Tibial nerve (tissue), 4 donors: ENCODE measurements at regions not wholly inside any gene's neighbourhood (a gene's known extent, or its start where the extent isn't known, plus 50 kb on each side); places are given as distances from the start of the nearest gene placed in this dataset.
"Not testable (repeated sequence)": the region's sequence is repeated elsewhere in the genome, so short reads cannot be mapped to it uniquely, and the experiment has no call there.

Experiments
- DNase-seq, 2 donors: peaks; one replicate each; pipeline ENCODE4 v3.0.0-alpha.2; 2019; ENCODE audit warnings: low spot score in 2 of 2
- H3K27ac ChIP-seq, 4 donors: fragments of 200-600 bp; sonication (generic) in 3 of 4; one replicate each; pipeline ENCODE4 v1.5.1; 2017 to 2019; ENCODE audit warnings: mild to moderate bottlenecking in 1 of 4
- H3K27me3 ChIP-seq, 2 donors: fragments of 200-600 bp; sonication (generic) in 1 of 2; one replicate each; pipeline versions ENCODE4 v1.5.1 to v1.6.0; 2017 to 2019
- H3K36me3 ChIP-seq, 3 donors: fragments of 200-600 bp; sonication (generic); one replicate each; pipeline ENCODE4 v1.5.1; 2018 to 2019
- H3K4me1 ChIP-seq, 4 donors: fragments of 200-600 bp; sonication (generic) in 3 of 4; one replicate each; pipeline ENCODE4 v1.5.1; 2017 to 2019
- H3K4me3 ChIP-seq, 4 donors: fragments of 200-600 bp; sonication (generic) in 3 of 4; one replicate each; pipeline ENCODE4 v1.5.1; 2017 to 2019; ENCODE audit warnings: mild to moderate bottlenecking in 1 of 4, moderate library complexity in 1 of 4
- H3K9me3 ChIP-seq, 4 donors: fragments of 200-600 bp; sonication (generic) in 3 of 4; one replicate each; pipeline ENCODE4 v1.5.1; 2017 to 2019
- CTCF ChIP-seq, 5 experiments: fragments of 200-600 bp in 3 of 5; fragments of 450-650 bp in 2 of 5; sonication (generic) in 3 of 5; IDR thresholded peaks; one replicate each; pipeline ENCODE4 v1.5.1; 2016 to 2019; ENCODE audit warnings: antibody characterized with exemption in 5 of 5, mild to moderate bottlenecking in 3 of 5, moderate library complexity in 2 of 5
- EP300 ChIP-seq, 2 donors: sonication (generic); formaldehyde crosslinking; IDR thresholded peaks; one replicate each; pipeline ENCODE4 v1.6.1; 2017; ENCODE audit warnings: antibody characterized with exemption in 2 of 2, mild to moderate bottlenecking in 1 of 2
- POLR2A ChIP-seq, 2 donors: fragments of 450-650 bp; IDR thresholded peaks; one replicate each; pipeline ENCODE4 v1.6.1; 2017; ENCODE audit warnings: antibody characterized with exemption in 2 of 2, mild to moderate bottlenecking in 2 of 2, moderate library complexity in 2 of 2
- WGBS, 2 donors: methylation state at CpG; one replicate each; pipeline ENCODE4 v1.1.5; 2018; 5-methylcytosine and 5-hydroxymethylcytosine counted together

GRCh38 chr7:101747879-101748345, 69.5 kb upstream of the CUX1 start:
- Histone ChIP-seq H3K36me3 (no peaks in the 10 kb centered on the region), H3K27me3 (peaks cover 0 to 39% of the 10 kb centered on the region in 2 donors), H3K4me1 (peaks cover 0 to 18% (median 5%) of the 10 kb centered on the region in 4 donors), H3K4me3 (no peak overlapping the region), H3K27ac (no peak overlapping the region), H3K9me3 (no peaks in the 10 kb centered on the region)
- TF ChIP-seq POLR2A (IDR thresholded peaks at IDR 0.05) (no peak), EP300 (IDR thresholded peaks at IDR 0.05) (no peak), CTCF (IDR thresholded peaks at IDR 0.05) (no peak)
- WGBS, 2 donors, result 17 to 26% methylated on average over 14 to 15 of the region's 15 CpGs
- DNase-seq, result no peak

DNA sequence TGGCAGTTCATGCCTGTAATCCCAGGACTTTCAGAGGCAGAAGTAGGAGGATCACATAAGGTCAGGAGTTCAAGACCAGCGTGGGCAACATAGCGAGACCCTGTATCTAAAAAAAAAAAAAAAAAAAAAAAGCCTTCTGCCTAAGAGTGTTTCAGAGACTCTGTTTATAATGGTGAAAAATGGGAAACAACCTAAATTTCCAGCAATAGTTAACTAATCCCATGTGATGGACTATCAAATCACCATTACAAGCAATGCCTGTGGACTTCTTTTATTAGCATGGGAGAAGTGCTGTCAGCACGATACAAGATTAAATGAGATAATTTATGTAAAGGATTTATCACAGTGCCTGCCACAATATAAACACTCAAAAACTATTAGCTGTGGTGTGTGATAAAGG, 67.5 kb upstream of the CUX1 start:
- 75 to 88% methylated on average over 3 of the region's 3 CpGs for WGBS, 2 donors
- no peaks in the 10 kb centered on the region for H3K36me3 ChIP-seq

GRCh38 chr7:101753316-101753715, 64.1 kb upstream of the CUX1 start:
- no peak for DNase-seq
- H3K4me3 ChIP-seq, result no peak overlapping the region
- H3K4me1 ChIP-seq, result peaks cover 0 to 7% (median 0%) of the 10 kb centered on the region in 4 donors
- no peak overlapping the region for H3K27ac ChIP-seq
- TF ChIP-seq CTCF (IDR thresholded peaks at IDR 0.05) (no peak), POLR2A (IDR thresholded peaks at IDR 0.05) (no peak), EP300 (IDR thresholded peaks at IDR 0.05) (no peak)
- peaks cover 0 to 43% of the 10 kb centered on the region in 2 donors for H3K27me3 ChIP-seq
- H3K9me3 ChIP-seq, result no peaks in the 10 kb centered on the region
- H3K36me3 ChIP-seq, result no peaks in the 10 kb centered on the region
- WGBS, 2 donors, result 67 to 73% methylated on average over 10 of the region's 10 CpGs

More for the DNA sequence above, 67.5 kb upstream of the CUX1 start:
- TF ChIP-seq CTCF (IDR thresholded peaks at IDR 0.05) (no peak), POLR2A (IDR thresholded peaks at IDR 0.05) (no peak), EP300 (IDR thresholded peaks at IDR 0.05) (no peak)
- H3K4me1 ChIP-seq, result peaks cover 0 to 12% (median 0%) of the 10 kb centered on the region in 4 donors
- H3K4me3 ChIP-seq, result no peak overlapping the region
- H3K27me3 ChIP-seq, result peaks cover 0 to 48% of the 10 kb centered on the region in 2 donors
- no peak for DNase-seq
- no peaks in the 10 kb centered on the region for H3K9me3 ChIP-seq
- no peak overlapping the region for H3K27ac ChIP-seq

DNA sequence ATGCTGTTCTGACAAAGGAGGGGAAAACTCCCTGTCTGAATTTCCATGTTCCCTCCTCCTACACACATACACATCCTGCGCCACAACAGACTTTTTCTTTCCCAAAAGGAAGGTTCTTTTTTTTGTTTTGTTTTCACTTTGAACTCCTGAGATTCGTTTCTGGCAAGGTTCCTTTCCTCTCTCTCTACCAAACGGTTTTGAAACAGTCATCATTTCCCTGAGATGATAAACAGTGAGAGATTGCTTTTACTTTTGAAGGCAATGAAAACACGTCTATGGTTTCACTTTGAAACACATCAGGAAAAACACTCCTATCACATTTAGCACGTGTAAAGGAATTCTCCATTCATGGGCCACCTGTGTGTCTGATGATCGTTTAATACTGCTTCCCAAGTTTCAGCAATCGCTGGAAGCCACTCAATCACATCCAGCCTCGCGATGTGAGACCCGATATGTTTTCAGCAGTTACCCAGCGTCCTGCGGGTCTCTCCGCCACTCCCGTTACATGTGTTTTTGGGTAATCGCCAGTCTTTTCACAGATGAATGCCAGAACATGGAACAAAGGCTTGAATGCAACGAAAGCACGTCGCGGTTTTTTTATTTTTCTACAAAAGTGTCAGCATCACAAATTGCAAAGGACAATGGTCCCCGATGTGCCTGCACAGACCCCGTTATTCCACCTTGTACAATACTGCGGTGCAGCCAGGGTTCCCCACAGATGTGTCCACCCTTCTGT, 62.8 kb upstream of the CUX1 start:
- Histone ChIP-seq H3K27ac (peak overlapping the region in 1 of 4 donors; percentile 11), H3K4me1 (peaks cover 0 to 7% (median 0%) of the 10 kb centered on the region in 4 donors), H3K4me3 (peak overlapping the region; percentile 13 to 48 (median 24)), H3K36me3 (no peaks in the 10 kb centered on the region), H3K27me3 (peaks cover 0 to 33% of the 10 kb centered on the region in 2 donors), H3K9me3 (no peaks in the 10 kb centered on the region)
- WGBS, 2 donors, result 18 to 21% methylated on average over 22 of the region's 22 CpGs
- TF ChIP-seq POLR2A (IDR thresholded peaks at IDR 0.05), result no peak
- no peak for TF ChIP-seq CTCF (IDR thresholded peaks at IDR 0.05)
- TF ChIP-seq EP300 (IDR thresholded peaks at IDR 0.05), result no peak
- peak in 1 of 2 donors; percentile 12 for DNase-seq

DNA sequence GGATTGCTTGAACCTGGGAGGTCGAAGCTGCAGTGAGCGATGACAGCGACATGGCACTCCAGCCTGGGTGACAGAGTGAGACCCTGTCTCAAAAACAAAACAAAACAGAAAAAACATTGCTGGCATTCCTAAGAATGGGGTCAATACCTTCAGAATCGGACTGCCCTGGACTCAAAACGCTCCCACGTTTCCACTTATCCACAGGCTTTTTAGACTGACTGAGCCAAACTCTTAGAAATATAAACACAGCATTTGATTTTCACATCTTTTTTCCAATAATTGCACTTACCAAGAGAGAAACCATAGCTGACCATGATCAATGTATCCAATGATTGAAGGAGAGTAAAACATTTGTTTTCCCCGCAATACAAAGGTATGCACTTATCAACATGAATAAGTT, 59.5 kb upstream of the CUX1 start:
- Histone ChIP-seq H3K36me3 (no peaks in the 10 kb centered on the region), H3K9me3 (no peaks in the 10 kb centered on the region), H3K4me1 (peaks cover 0 to 7% (median 0%) of the 10 kb centered on the region in 4 donors), H3K27me3 (peaks cover 0 to 15% of the 10 kb centered on the region in 2 donors), H3K4me3 (no peak overlapping the region), H3K27ac (no peak overlapping the region)
- WGBS, 2 donors, result 85 to 87% methylated on average over 7 of the region's 7 CpGs
- DNase-seq, result no peak
- TF ChIP-seq EP300 (IDR thresholded peaks at IDR 0.05) (no peak), CTCF (IDR thresholded peaks at IDR 0.05) (no peak), POLR2A (IDR thresholded peaks at IDR 0.05) (no peak)

DNA sequence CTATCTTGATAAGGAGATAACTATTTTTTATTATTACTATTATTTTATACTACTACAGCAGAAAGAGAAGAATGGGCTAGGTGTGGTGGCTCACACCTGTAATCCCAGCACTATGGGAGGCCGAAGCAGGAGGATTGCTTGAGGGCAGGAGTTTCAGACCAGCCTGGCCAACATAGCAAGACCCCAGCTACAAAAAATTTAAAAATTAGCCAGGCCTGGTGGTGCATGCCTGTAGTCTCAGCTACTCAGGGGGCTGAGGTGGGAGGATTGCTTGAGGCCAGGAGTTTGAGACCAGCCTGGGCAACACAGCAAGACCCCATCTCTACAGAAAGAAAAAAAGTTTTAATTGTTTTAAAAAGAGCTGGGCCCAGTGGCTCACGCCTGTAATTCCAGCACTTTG, 58.9 kb upstream of the CUX1 start:
- 81 to 97% methylated on average over 2 of the region's 2 CpGs for WGBS, 2 donors

More for the DNA sequence above, 58.9 kb upstream of the CUX1 start:
- not testable (repeated sequence) for H3K4me1 ChIP-seq, H3K27ac ChIP-seq, H3K36me3 ChIP-seq, H3K4me3 ChIP-seq, H3K27me3 ChIP-seq, H3K9me3 ChIP-seq, DNase-seq
